Fibroblast of skin of left quadriceps (primary cell): ENCODE measurements at regions not wholly inside any gene's neighbourhood (a gene's known extent, or its start where the extent isn't known, plus 50 kb on each side); places are given as distances from the start of the nearest gene placed in this dataset.

Experiments
- DNase-seq, 2 experiments: peaks; one replicate each; pipeline ENCODE4 v3.0.0-alpha.2; 2013; ENCODE audit warnings: low read depth in 2 of 2

- no peak for DNase-seq
Measured at GRCh38 chr2:129610766-129611165, 368.7 kb upstream of the RAB6C start.

GRCh38 chr2:129611471-129611870, 368.0 kb upstream of the RAB6C start:
- no peak for DNase-seq

GRCh38 chr2:129619471-129619870, 360.0 kb upstream of the RAB6C start:
- no peak for DNase-seq

GRCh38 chr2:129620411-129620810, 359.1 kb upstream of the RAB6C start:
- DNase-seq: no peak

GRCh38 chr2:129623783-129624182, 355.7 kb upstream of the RAB6C start:
- no peak for DNase-seq

GRCh38 chr2:129627437-129627836, 352.0 kb upstream of the RAB6C start:
- no peak for DNase-seq

- DNase-seq: no peak
Measured at GRCh38 chr2:129636692-129637091, 342.8 kb upstream of the RAB6C start.

GRCh38 chr2:129641371-129641770, 338.1 kb upstream of the RAB6C start:
- no peak for DNase-seq

GRCh38 chr2:129642526-129643043, 336.9 kb upstream of the RAB6C start:
- DNase-seq: no peak

- no peak for DNase-seq
Measured at GRCh38 chr2:129645335-129645734, 334.1 kb upstream of the RAB6C start.

- no peak for DNase-seq
Measured at GRCh38 chr2:129646107-129646506, 333.4 kb upstream of the RAB6C start.

GRCh38 chr2:129653246-129653645, 326.2 kb upstream of the RAB6C start:
- DNase-seq: no peak

- no peak for DNase-seq
Measured at GRCh38 chr2:129654331-129654730, 325.1 kb upstream of the RAB6C start.

- DNase-seq: no peak
Measured at GRCh38 chr2:129656081-129656598, 323.3 kb upstream of the RAB6C start.

GRCh38 chr2:129658430-129658829, 321.0 kb upstream of the RAB6C start:
- no peak for DNase-seq

- no peak for DNase-seq
Measured at GRCh38 chr2:129661935-129662334, 317.5 kb upstream of the RAB6C start.

GRCh38 chr2:129667577-129667976, 311.9 kb upstream of the RAB6C start:
- no peak for DNase-seq

GRCh38 chr2:129672521-129672920, 306.9 kb upstream of the RAB6C start:
- DNase-seq: no peak

- DNase-seq: no peak
Measured at GRCh38 chr2:129673234-129673633, 306.2 kb upstream of the RAB6C start.

GRCh38 chr2:129673847-129674711, 305.4 kb upstream of the RAB6C start:
- no peak for DNase-seq

GRCh38 chr2:129678751-129679150, 300.7 kb upstream of the RAB6C start:
- DNase-seq: no peak

GRCh38 chr2:129681788-129682187, 297.7 kb upstream of the RAB6C start:
- DNase-seq: no peak
